ENCODE measurements at regions not wholly inside any gene's neighbourhood (a gene's known extent, or its start where the extent isn't known, plus 50 kb on each side); places are given as distances from the start of the nearest gene placed in this dataset.

DNA sequence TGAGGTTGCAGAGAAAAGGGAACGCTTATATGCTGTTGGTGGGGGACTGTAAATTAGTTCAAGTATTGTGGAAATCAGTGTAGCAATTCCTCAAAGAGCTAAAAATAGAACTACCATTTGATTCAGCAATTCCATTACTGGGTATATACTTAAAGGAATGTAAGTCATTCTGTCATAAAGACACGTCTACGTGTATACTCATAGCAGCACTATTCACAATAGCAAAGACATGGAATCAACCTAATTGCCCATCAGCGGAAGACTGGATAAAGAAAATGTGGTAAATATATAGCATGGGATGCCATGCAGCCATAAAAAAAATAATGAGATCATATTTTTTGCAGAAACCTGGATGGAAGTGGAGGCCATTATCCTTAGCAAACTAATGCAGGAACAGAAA is 100.0 kb upstream of the NPSR1 start (continued):
- TF ChIP-seq, protein P1, sequence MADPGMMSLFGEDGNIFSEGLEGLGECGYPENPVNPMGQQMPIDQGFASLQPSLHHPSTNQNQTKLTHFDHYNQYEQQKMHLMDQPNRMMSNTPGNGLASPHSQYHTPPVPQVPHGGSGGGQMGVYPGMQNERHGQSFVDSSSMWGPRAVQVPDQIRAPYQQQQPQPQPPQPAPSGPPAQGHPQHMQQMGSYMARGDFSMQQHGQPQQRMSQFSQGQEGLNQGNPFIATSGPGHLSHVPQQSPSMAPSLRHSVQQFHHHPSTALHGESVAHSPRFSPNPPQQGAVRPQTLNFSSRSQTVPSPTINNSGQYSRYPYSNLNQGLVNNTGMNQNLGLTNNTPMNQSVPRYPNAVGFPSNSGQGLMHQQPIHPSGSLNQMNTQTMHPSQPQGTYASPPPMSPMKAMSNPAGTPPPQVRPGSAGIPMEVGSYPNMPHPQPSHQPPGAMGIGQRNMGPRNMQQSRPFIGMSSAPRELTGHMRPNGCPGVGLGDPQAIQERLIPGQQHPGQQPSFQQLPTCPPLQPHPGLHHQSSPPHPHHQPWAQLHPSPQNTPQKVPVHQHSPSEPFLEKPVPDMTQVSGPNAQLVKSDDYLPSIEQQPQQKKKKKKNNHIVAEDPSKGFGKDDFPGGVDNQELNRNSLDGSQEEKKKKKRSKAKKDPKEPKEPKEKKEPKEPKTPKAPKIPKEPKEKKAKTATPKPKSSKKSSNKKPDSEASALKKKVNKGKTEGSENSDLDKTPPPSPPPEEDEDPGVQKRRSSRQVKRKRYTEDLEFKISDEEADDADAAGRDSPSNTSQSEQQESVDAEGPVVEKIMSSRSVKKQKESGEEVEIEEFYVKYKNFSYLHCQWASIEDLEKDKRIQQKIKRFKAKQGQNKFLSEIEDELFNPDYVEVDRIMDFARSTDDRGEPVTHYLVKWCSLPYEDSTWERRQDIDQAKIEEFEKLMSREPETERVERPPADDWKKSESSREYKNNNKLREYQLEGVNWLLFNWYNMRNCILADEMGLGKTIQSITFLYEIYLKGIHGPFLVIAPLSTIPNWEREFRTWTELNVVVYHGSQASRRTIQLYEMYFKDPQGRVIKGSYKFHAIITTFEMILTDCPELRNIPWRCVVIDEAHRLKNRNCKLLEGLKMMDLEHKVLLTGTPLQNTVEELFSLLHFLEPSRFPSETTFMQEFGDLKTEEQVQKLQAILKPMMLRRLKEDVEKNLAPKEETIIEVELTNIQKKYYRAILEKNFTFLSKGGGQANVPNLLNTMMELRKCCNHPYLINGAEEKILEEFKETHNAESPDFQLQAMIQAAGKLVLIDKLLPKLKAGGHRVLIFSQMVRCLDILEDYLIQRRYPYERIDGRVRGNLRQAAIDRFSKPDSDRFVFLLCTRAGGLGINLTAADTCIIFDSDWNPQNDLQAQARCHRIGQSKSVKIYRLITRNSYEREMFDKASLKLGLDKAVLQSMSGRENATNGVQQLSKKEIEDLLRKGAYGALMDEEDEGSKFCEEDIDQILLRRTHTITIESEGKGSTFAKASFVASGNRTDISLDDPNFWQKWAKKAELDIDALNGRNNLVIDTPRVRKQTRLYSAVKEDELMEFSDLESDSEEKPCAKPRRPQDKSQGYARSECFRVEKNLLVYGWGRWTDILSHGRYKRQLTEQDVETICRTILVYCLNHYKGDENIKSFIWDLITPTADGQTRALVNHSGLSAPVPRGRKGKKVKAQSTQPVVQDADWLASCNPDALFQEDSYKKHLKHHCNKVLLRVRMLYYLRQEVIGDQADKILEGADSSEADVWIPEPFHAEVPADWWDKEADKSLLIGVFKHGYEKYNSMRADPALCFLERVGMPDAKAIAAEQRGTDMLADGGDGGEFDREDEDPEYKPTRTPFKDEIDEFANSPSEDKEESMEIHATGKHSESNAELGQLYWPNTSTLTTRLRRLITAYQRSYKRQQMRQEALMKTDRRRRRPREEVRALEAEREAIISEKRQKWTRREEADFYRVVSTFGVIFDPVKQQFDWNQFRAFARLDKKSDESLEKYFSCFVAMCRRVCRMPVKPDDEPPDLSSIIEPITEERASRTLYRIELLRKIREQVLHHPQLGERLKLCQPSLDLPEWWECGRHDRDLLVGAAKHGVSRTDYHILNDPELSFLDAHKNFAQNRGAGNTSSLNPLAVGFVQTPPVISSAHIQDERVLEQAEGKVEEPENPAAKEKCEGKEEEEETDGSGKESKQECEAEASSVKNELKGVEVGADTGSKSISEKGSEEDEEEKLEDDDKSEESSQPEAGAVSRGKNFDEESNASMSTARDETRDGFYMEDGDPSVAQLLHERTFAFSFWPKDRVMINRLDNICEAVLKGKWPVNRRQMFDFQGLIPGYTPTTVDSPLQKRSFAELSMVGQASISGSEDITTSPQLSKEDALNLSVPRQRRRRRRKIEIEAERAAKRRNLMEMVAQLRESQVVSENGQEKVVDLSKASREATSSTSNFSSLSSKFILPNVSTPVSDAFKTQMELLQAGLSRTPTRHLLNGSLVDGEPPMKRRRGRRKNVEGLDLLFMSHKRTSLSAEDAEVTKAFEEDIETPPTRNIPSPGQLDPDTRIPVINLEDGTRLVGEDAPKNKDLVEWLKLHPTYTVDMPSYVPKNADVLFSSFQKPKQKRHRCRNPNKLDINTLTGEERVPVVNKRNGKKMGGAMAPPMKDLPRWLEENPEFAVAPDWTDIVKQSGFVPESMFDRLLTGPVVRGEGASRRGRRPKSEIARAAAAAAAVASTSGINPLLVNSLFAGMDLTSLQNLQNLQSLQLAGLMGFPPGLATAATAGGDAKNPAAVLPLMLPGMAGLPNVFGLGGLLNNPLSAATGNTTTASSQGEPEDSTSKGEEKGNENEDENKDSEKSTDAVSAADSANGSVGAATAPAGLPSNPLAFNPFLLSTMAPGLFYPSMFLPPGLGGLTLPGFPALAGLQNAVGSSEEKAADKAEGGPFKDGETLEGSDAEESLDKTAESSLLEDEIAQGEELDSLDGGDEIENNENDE (IDR thresholded peaks at IDR 0.05; ENCODE audit: insufficient replicate concordance, low read length): no peak
- no peak for TF ChIP-seq SUZ12 (IDR thresholded peaks at IDR 0.05; ENCODE audit: low read length)

All from H1 (cell line).